Progenitor cell of endocrine pancreas (in vitro differentiated cells): ENCODE measurements at regions not wholly inside any gene's neighbourhood (a gene's known extent, or its start where the extent isn't known, plus 50 kb on each side); places are given as distances from the start of the nearest gene placed in this dataset.

Source experiments
- DNase-seq: peaks from one replicate; pipeline ENCODE4 v3.0.0; 2021; ENCODE audit warnings: low spot score; ENCODE audit not compliant: unreplicated experiment
- H3K27ac Mint-ChIP-seq: 2 replicates; pipeline ENCODE4 v1.8.0; 2021; ENCODE audit warnings: mild to moderate bottlenecking, moderate library complexity, mixed read lengths
- H3K27me3 Mint-ChIP-seq: 2 replicates; pipeline ENCODE4 v1.8.0; 2021; ENCODE audit warnings: mixed read lengths
- H3K36me3 Mint-ChIP-seq: 2 replicates; pipeline ENCODE4 v1.8.0; 2022; ENCODE audit warnings: mixed read lengths; ENCODE audit not compliant: insufficient read depth
- H3K4me1 Mint-ChIP-seq: 2 replicates; pipeline ENCODE4 v1.8.0; 2021; ENCODE audit warnings: low read depth, mixed read lengths
- H3K4me3 Mint-ChIP-seq: 2 replicates; pipeline ENCODE4 v1.8.0; 2021; ENCODE audit warnings: low read depth, mild to moderate bottlenecking, moderate library complexity, mixed read lengths
- H3K9me3 Mint-ChIP-seq: 2 replicates; pipeline ENCODE4 v1.8.0; 2021; ENCODE audit warnings: low read depth, mixed read lengths
- CTCF ChIP-seq: fragments of 200-600 bp; sonication (generic); IDR thresholded peaks from one replicate; pipeline ENCODE4 v1.5.0; 2021; ENCODE audit warnings: antibody characterized with exemption, mild to moderate bottlenecking; ENCODE audit not compliant: unreplicated experiment

DNA sequence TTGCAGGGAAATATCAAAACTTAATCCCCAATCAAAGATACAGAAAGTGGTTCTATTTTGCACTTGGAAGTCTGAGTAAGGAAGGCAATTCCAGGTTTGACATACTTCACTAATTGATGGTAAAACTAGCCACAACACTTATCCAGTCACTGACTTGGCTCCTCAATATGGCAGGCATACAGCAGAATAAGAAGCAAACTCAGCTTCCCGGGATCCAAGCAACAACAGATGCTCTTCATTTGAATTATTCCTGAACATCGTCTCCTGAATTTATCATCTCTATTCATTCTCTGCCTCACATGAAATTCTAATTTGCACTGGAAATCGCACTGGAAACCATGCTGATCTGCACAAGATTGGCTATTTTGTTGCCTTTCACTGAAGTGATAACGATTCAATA, 629.6 kb downstream of the PRELID2 start:
- no peak for TF ChIP-seq CTCF
- Mint-ChIP-seq H3K27me3 (no peaks in the 10 kb centered on the region), H3K4me3 (no peak overlapping the region), H3K4me1 (peaks cover 2% of the 10 kb centered on the region), H3K9me3 (no peaks in the 10 kb centered on the region), H3K36me3 (no peaks in the 10 kb centered on the region), H3K27ac (no peak overlapping the region)
- no peak for DNase-seq

GRCh38 chr5:145204743-145205142, 630.4 kb downstream of the PRELID2 start:
- H3K4me3 Mint-ChIP-seq: no peak overlapping the region
- no peaks in the 10 kb centered on the region for H3K27me3 Mint-ChIP-seq
- no peaks in the 10 kb centered on the region for H3K9me3 Mint-ChIP-seq
- no peak for TF ChIP-seq CTCF
- H3K36me3 Mint-ChIP-seq: no peaks in the 10 kb centered on the region
- H3K27ac Mint-ChIP-seq: no peak overlapping the region
- DNase-seq: no peak
- H3K4me1 Mint-ChIP-seq: peaks cover 2% of the 10 kb centered on the region

GRCh38 chr5:145203193-145203592, 631.9 kb downstream of the PRELID2 start:
- H3K36me3 Mint-ChIP-seq: no peaks in the 10 kb centered on the region
- no peak overlapping the region for H3K27ac Mint-ChIP-seq
- no peaks in the 10 kb centered on the region for H3K27me3 Mint-ChIP-seq
- H3K4me3 Mint-ChIP-seq: no peak overlapping the region
- TF ChIP-seq CTCF: no peak
- peaks cover 2% of the 10 kb centered on the region for H3K4me1 Mint-ChIP-seq
- DNase-seq: no peak
- H3K9me3 Mint-ChIP-seq: no peaks in the 10 kb centered on the region

- Mint-ChIP-seq H3K4me3 (no peak overlapping the region), H3K4me1 (peaks cover 2% of the 10 kb centered on the region), H3K27me3 (no peaks in the 10 kb centered on the region), H3K27ac (no peak overlapping the region), H3K9me3 (no peaks in the 10 kb centered on the region), H3K36me3 (no peaks in the 10 kb centered on the region)
- no peak for DNase-seq
- no peak for TF ChIP-seq CTCF
Measured at GRCh38 chr5:145198525-145199260, 636.4 kb downstream of the PRELID2 start.

DNA sequence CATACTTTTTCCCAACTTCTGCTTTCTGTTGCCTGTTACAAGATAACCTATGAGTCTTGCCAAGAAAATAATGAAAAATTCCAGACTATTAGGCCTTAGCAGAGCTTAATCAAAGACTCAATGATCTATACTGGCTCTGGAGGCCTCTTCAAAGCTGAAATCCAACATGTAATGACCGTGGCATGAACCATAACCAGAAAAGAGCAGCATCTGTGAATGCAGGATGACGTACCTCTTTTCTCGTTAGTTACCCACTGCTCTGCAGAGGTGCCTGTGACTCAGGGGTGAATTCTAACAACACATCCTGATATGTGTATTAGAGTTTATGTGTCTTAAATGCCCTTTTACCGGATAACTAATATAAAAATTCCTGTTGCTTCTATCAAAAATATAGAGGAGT, 645.4 kb downstream of the PRELID2 start:
- H3K27ac Mint-ChIP-seq: no peak overlapping the region
- no peak for DNase-seq
- no peaks in the 10 kb centered on the region for H3K27me3 Mint-ChIP-seq
- no peak overlapping the region for H3K4me3 Mint-ChIP-seq
- H3K9me3 Mint-ChIP-seq: no peaks in the 10 kb centered on the region
- no peaks in the 10 kb centered on the region for H3K4me1 Mint-ChIP-seq
- no peak for TF ChIP-seq CTCF
- H3K36me3 Mint-ChIP-seq: no peaks in the 10 kb centered on the region
